Neural progenitor cell (in vitro differentiated cells): ENCODE measurements at regions not wholly inside any gene's neighbourhood (a gene's known extent, or its start where the extent isn't known, plus 50 kb on each side); places are given as distances from the start of the nearest gene placed in this dataset.

Source experiments
- DNase-seq: peaks from one replicate; pipeline ENCODE4 v3.0.0-alpha.2; 2016; ENCODE audit warnings: low spot score
- H2AFZ ChIP-seq: fragments of 200-600 bp; sonication (generic); replicated peaks from 2 replicates; pipeline ENCODE4 v1.6.1; 2016; ENCODE audit warnings: antibody characterized with exemption
- H3F3A ChIP-seq: fragments of 200-600 bp; sonication (generic); 2 replicates; pipeline ENCODE4 v1.6.1; 2016; ENCODE audit warnings: antibody characterized with exemption, low read depth
- H3K27ac ChIP-seq: fragments of 200-600 bp; sonication (generic); 2 replicates; pipeline ENCODE4 v1.5.1; 2016; ENCODE audit warnings: mild to moderate bottlenecking
- H3K27me3 ChIP-seq: fragments of 200-600 bp; sonication (generic); 2 replicates; pipeline ENCODE4 v1.6.1; 2016; ENCODE audit warnings: mild to moderate bottlenecking, moderate library complexity
- H3K36me3 ChIP-seq: fragments of 200-600 bp; sonication (generic); 2 replicates; pipeline ENCODE4 v1.5.1; 2016
- H3K4me1 ChIP-seq: fragments of 200-600 bp; sonication (generic); 2 replicates; pipeline ENCODE4 v1.6.1; 2016; ENCODE audit warnings: mixed run types
- H3K4me2 ChIP-seq: fragments of 200-600 bp; sonication (generic); 2 replicates; pipeline ENCODE4 v1.6.1; 2016
- H3K4me3 ChIP-seq: fragments of 200-600 bp; sonication (generic); 2 replicates; pipeline ENCODE4 v1.5.1; 2016
- H3K79me2 ChIP-seq: fragments of 200-600 bp; sonication (generic); 2 replicates; pipeline ENCODE4 v1.6.1; 2016; ENCODE audit warnings: low read depth
- H3K9ac ChIP-seq: fragments of 200-600 bp; sonication (generic); 2 replicates; pipeline ENCODE4 v1.6.1; 2016
- H3K9me3 ChIP-seq: fragments of 200-600 bp; sonication (generic); 2 replicates; pipeline ENCODE4 v1.5.1; 2016; ENCODE audit warnings: low read depth
- H4K20me1 ChIP-seq: fragments of 200-600 bp; sonication (generic); 2 replicates; pipeline ENCODE4 v1.6.1; 2016; ENCODE audit warnings: low read depth
- H3K27ac Mint-ChIP-seq: 3 replicates; pipeline ENCODE4 v1.8.0; 2021; ENCODE audit warnings: mixed read lengths
- H3K27me3 Mint-ChIP-seq: 2 replicates; pipeline ENCODE4 v1.8.0; 2022; ENCODE audit warnings: low read depth, mild to moderate bottlenecking, inconsistent platforms, moderate library complexity, mixed read lengths; ENCODE audit not compliant: insufficient read depth
- H3K36me3 Mint-ChIP-seq: 3 replicates; pipeline ENCODE4 v1.8.0; 2021; ENCODE audit warnings: mixed read lengths
- H3K4me1 Mint-ChIP-seq: 3 replicates; pipeline ENCODE4 v1.8.0; 2021; ENCODE audit warnings: mixed read lengths
- H3K4me3 Mint-ChIP-seq: 3 replicates; pipeline ENCODE4 v1.8.0; 2021; ENCODE audit warnings: mild to moderate bottlenecking, moderate library complexity, mixed read lengths
- H3K9me3 Mint-ChIP-seq: 3 replicates; pipeline ENCODE4 v1.8.0; 2020; ENCODE audit warnings: mixed read lengths
- EZH2 ChIP-seq: fragments of 200-600 bp; sonication (generic); IDR thresholded peaks from 2 replicates; pipeline ENCODE4 v1.6.1; 2017; ENCODE audit warnings: antibody characterized with exemption, mild to moderate bottlenecking, moderate library complexity
- EZH2phosphoT487 ChIP-seq: fragments of 200-600 bp; sonication (generic); IDR thresholded peaks from 2 replicates; pipeline ENCODE4 v1.6.1; 2017; ENCODE audit warnings: antibody characterized with exemption
- TF ChIP-seq, protein P1 (sequence below): fragments of 200-600 bp; sonication (generic); IDR thresholded peaks from 2 replicates; pipeline ENCODE4 v1.5.1; 2017; ENCODE audit warnings: antibody characterized with exemption, mild to moderate bottlenecking

- Histone ChIP-seq H4K20me1 (no peaks in the 10 kb centered on the region), H3K79me2 (no peaks in the 10 kb centered on the region), H3K4me2 (no peak overlapping the region), H3K9me3 (no peaks in the 10 kb centered on the region), H3K27me3 (no peaks in the 10 kb centered on the region), H3K4me1 (peaks cover 3% of the 10 kb centered on the region), H3K9ac (no peak overlapping the region), H3K27ac (no peak overlapping the region), H2AFZ (no peak overlapping the region), H3F3A (no peaks in the 10 kb centered on the region), H3K4me3 (no peak overlapping the region), H3K36me3 (no peaks in the 10 kb centered on the region)
- Mint-ChIP-seq H3K4me1 (no peaks in the 10 kb centered on the region), H3K27ac (no peak overlapping the region), H3K27me3 (no peaks in the 10 kb centered on the region), H3K36me3 (peaks cover 2% of the 10 kb centered on the region), H3K9me3 (peaks cover 13% of the 10 kb centered on the region), H3K4me3 (no peak overlapping the region)
- DNase-seq, result no peak
- TF ChIP-seq, protein P1, sequence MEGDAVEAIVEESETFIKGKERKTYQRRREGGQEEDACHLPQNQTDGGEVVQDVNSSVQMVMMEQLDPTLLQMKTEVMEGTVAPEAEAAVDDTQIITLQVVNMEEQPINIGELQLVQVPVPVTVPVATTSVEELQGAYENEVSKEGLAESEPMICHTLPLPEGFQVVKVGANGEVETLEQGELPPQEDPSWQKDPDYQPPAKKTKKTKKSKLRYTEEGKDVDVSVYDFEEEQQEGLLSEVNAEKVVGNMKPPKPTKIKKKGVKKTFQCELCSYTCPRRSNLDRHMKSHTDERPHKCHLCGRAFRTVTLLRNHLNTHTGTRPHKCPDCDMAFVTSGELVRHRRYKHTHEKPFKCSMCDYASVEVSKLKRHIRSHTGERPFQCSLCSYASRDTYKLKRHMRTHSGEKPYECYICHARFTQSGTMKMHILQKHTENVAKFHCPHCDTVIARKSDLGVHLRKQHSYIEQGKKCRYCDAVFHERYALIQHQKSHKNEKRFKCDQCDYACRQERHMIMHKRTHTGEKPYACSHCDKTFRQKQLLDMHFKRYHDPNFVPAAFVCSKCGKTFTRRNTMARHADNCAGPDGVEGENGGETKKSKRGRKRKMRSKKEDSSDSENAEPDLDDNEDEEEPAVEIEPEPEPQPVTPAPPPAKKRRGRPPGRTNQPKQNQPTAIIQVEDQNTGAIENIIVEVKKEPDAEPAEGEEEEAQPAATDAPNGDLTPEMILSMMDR, result no peak
- TF ChIP-seq EZH2phosphoT487 (no peak), EZH2 (no peak)
These were observed 502.9 kb upstream of the ARGLU1 start for GRCh38 chr13:107070792-107071191.

- Histone ChIP-seq H3K79me2 (no peaks in the 10 kb centered on the region), H3K4me2 (no peak overlapping the region), H2AFZ (no peak overlapping the region), H3K9me3 (no peaks in the 10 kb centered on the region), H3K27me3 (no peaks in the 10 kb centered on the region), H3K27ac (no peak overlapping the region), H3K4me1 (peaks cover 3% of the 10 kb centered on the region), H3K9ac (no peak overlapping the region), H3K4me3 (no peak overlapping the region), H3K36me3 (no peaks in the 10 kb centered on the region), H3F3A (no peaks in the 10 kb centered on the region), H4K20me1 (no peaks in the 10 kb centered on the region)
- Mint-ChIP-seq H3K4me3 (no peak overlapping the region), H3K9me3 (peaks cover under 1% of the 10 kb centered on the region), H3K27me3 (no peaks in the 10 kb centered on the region), H3K36me3 (no peaks in the 10 kb centered on the region), H3K27ac (no peak overlapping the region), H3K4me1 (no peaks in the 10 kb centered on the region)
- DNase-seq, result peak; percentile 12
- TF ChIP-seq EZH2 (no peak), EZH2phosphoT487 (peak; percentile 83)
These were observed 501.3 kb upstream of the ARGLU1 start for GRCh38 chr13:107069108-107069776.

- Mint-ChIP-seq H3K27ac (no peak overlapping the region), H3K36me3 (no peaks in the 10 kb centered on the region), H3K27me3 (no peaks in the 10 kb centered on the region), H3K9me3 (no peaks in the 10 kb centered on the region), H3K4me1 (no peaks in the 10 kb centered on the region), H3K4me3 (no peak overlapping the region)
- Histone ChIP-seq H3K4me1 (peaks cover 3% of the 10 kb centered on the region), H2AFZ (peak overlapping the region; percentile 20), H3K27ac (no peak overlapping the region), H3K4me3 (no peak overlapping the region), H3F3A (no peaks in the 10 kb centered on the region), H4K20me1 (no peaks in the 10 kb centered on the region), H3K9me3 (no peaks in the 10 kb centered on the region), H3K36me3 (no peaks in the 10 kb centered on the region), H3K9ac (no peak overlapping the region), H3K4me2 (no peak overlapping the region), H3K27me3 (no peaks in the 10 kb centered on the region), H3K79me2 (no peaks in the 10 kb centered on the region)
- no peak for DNase-seq
- TF ChIP-seq EZH2 (no peak), EZH2phosphoT487 (no peak)
- TF ChIP-seq, protein P1, result no peak
These were observed 499.4 kb upstream of the ARGLU1 start for GRCh38 chr13:107067381-107067780.

DNA sequence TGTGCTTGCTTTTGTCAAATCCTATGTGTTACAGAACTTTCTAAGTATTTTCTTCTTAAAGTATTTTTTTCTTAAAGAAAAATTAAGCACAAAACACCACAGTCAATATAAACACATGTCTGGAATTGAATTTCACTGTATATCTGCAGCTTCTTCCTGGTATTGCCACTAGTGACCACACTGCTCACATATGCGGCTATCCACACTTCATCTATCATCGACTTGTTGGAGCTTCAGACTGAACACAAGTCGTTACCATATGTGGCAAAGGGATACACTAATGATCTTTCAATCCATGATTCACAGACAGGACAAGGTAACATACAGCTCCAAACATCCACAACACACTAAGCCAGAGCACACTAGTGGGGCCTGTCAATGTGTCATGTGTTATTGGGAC lies 498.4 kb upstream of the ARGLU1 start:
- Histone ChIP-seq H3K27me3 (no peaks in the 10 kb centered on the region), H3F3A (no peaks in the 10 kb centered on the region), H3K79me2 (no peaks in the 10 kb centered on the region), H4K20me1 (no peaks in the 10 kb centered on the region), H3K4me2 (no peak overlapping the region), H3K4me1 (peaks cover 3% of the 10 kb centered on the region), H2AFZ (no peak overlapping the region), H3K9ac (no peak overlapping the region), H3K9me3 (no peaks in the 10 kb centered on the region), H3K27ac (no peak overlapping the region), H3K4me3 (no peak overlapping the region), H3K36me3 (no peaks in the 10 kb centered on the region)
- Mint-ChIP-seq H3K4me1 (no peaks in the 10 kb centered on the region), H3K36me3 (no peaks in the 10 kb centered on the region), H3K4me3 (no peak overlapping the region), H3K27ac (no peak overlapping the region), H3K9me3 (no peaks in the 10 kb centered on the region), H3K27me3 (no peaks in the 10 kb centered on the region)
- TF ChIP-seq, protein P1, result no peak
- DNase-seq, result no peak
